GM19463 (cell line): ENCODE measurements at regions not wholly inside any gene's neighbourhood (a gene's known extent, or its start where the extent isn't known, plus 50 kb on each side); places are given as distances from the start of the nearest gene placed in this dataset.
"Not testable (repeated sequence)": the region's sequence is repeated elsewhere in the genome, so short reads cannot be mapped to it uniquely, and the experiment has no call there.

ENCODE experiments used
- ATAC-seq: cut with Tn5 transposase; IDR thresholded peaks from one replicate; pipeline ENCODE4 v1.9.1; 2021; ENCODE audit warnings: mild to moderate bottlenecking, moderate library complexity; ENCODE audit not compliant: unreplicated experiment

GRCh38 chr7:115574681-115575291 lies 455.8 kb downstream of the TFEC start:
- ATAC-seq, result no peak

GRCh38 chr7:115572111-115572510 lies 458.5 kb downstream of the TFEC start:
- ATAC-seq, result no peak

GRCh38 chr7:115561335-115562110 lies 469.0 kb downstream of the TFEC start:
- ATAC-seq, result no peak

- ATAC-seq, result no peak
These were observed 470.7 kb downstream of the TFEC start for GRCh38 chr7:115559877-115560276.

GRCh38 chr7:115558161-115558560 lies 472.4 kb downstream of the TFEC start:
- ATAC-seq, result no peak

GRCh38 chr7:115557296-115557695 lies 473.3 kb downstream of the TFEC start:
- not testable (repeated sequence) for ATAC-seq

- no peak for ATAC-seq
These were observed 477.8 kb downstream of the TFEC start for GRCh38 chr7:115552766-115553165.

GRCh38 chr7:115549910-115550309 lies 480.7 kb downstream of the TFEC start:
- ATAC-seq, result no peak

GRCh38 chr7:115548756-115549155 lies 481.8 kb downstream of the TFEC start:
- no peak for ATAC-seq

GRCh38 chr7:115546790-115547189 lies 483.8 kb downstream of the TFEC start:
- ATAC-seq, result no peak

- no peak for ATAC-seq
These were observed 496.8 kb downstream of the TFEC start for GRCh38 chr7:115533785-115534184.

GRCh38 chr7:115526278-115526677 lies 504.3 kb downstream of the TFEC start:
- ATAC-seq, result no peak

- ATAC-seq, result no peak
These were observed 508.4 kb downstream of the TFEC start for GRCh38 chr7:115522174-115522573.

GRCh38 chr7:115516341-115516740 lies 514.2 kb downstream of the TFEC start:
- ATAC-seq, result no peak

- ATAC-seq, result no peak
These were observed 519.2 kb downstream of the TFEC start for GRCh38 chr7:115511330-115511729.

GRCh38 chr7:115505136-115505535 lies 525.4 kb downstream of the TFEC start:
- no peak for ATAC-seq

- ATAC-seq, result no peak
These were observed 530.6 kb downstream of the TFEC start for GRCh38 chr7:115499956-115500355.

GRCh38 chr7:115496006-115496405 lies 534.6 kb downstream of the TFEC start:
- ATAC-seq, result no peak

GRCh38 chr7:115494529-115495147 lies 535.9 kb downstream of the TFEC start:
- ATAC-seq, result no peak

GRCh38 chr7:115493381-115493780 lies 537.2 kb downstream of the TFEC start:
- no peak for ATAC-seq

- ATAC-seq, result no peak
These were observed 538.7 kb downstream of the TFEC start for GRCh38 chr7:115491744-115492380.

GRCh38 chr7:115479448-115479847 lies 551.1 kb downstream of the TFEC start:
- no peak for ATAC-seq
